ENCODE measurements at regions not wholly inside any gene's neighbourhood (a gene's known extent, or its start where the extent isn't known, plus 50 kb on each side); places are given as distances from the start of the nearest gene placed in this dataset.

- H3K27me3 ChIP-seq (replicated peaks in 1 of 2; ENCODE audit: control insufficient read depth in 2 of 2, insufficient read depth in 2 of 2, low read length in 1 of 2): no peaks in the 10 kb centered on the region
- SMC1A ChIA-PET (ENCODE audit: uncharacterized antibody, unreplicated experiment): interaction anchor here (1.0 to 1.7 kb wide), 3 partner anchors 16 to 26 kb away, joined by 3 to 4 read pairs (median 3); no protein-coding TSS in a partner anchor
- no peak overlapping the region for H3K9ac ChIP-seq (ENCODE audit: control insufficient read depth, insufficient read depth, low read length)
- ATAC-seq: no peak
- no peak overlapping the region for H2AFZ ChIP-seq (ENCODE audit: control insufficient read depth, low read depth, low read length)
- no peak for DNase-seq (ENCODE audit: low read depth, low spot score)
- no peaks in the 10 kb centered on the region for H3K4me1 ChIP-seq (ENCODE audit: control insufficient read depth, insufficient read depth, low read length)
- intact Hi-C loops (cut with micrococcal nuclease; ENCODE audit: unreplicated experiment): no loop called here
- RAD21 ChIA-PET (ENCODE audit: unreplicated experiment): no interaction called here
- no peaks in the 10 kb centered on the region for H3K36me3 ChIP-seq (ENCODE audit: control insufficient read depth in 2 of 2, insufficient read depth in 2 of 2, low read length in 1 of 2)
- no peak for FAIRE-seq
- H3K27ac ChIP-seq (ENCODE audit: control insufficient read depth, insufficient read depth): no peak overlapping the region
- H3K4me2 ChIP-seq (ENCODE audit: control insufficient read depth, insufficient read depth): no peak overlapping the region
- no peak overlapping the region for H3K4me3 ChIP-seq
- H3K79me2 ChIP-seq (ENCODE audit: control insufficient read depth, insufficient read depth, low read length): no peaks in the 10 kb centered on the region
- no peaks in the 10 kb centered on the region for H3K9me3 ChIP-seq (replicated peaks; ENCODE audit: control insufficient read depth, insufficient read depth, low read length)
- POLR2A ChIA-PET: no interaction called here
- no peaks in the 10 kb centered on the region for H4K20me1 ChIP-seq (ENCODE audit: control insufficient read depth, insufficient read depth)
- in situ Hi-C loops (cut with MboI): no loop called here
- TF ChIP-seq NFXL1 (IDR thresholded peaks at IDR 0.05; ENCODE audit: borderline replicate concordance) (no peak), LARP7 (IDR thresholded peaks at IDR 0.05) (no peak), MEF2B (IDR thresholded peaks at IDR 0.05; ENCODE audit: partially characterized antibody, poor library complexity, severe bottlenecking) (no peak), DPF2 (IDR thresholded peaks at IDR 0.05) (no peak), ATF7 (IDR thresholded peaks at IDR 0.05; ENCODE audit: low read depth) (no peak), NKRF (conservative IDR thresholded peaks at IDR 0.05) (no peak)
- CTCF ChIA-PET: no interaction called here
- no TSS peak for BruUV-seq (replicated peaks)
These were observed 116.9 kb downstream of the DUSP10 start for GRCh38 chr1:221625026-221625425.

GRCh38 chr1:221626041-221626440 lies 115.8 kb downstream of the DUSP10 start:
- 88% methylated on average over 1 of the region's 1 CpG for WGBS (ENCODE audit: insufficient coverage, insufficient replicate concordance, low lambda C conversion rate, missing lambda C conversion rate)
- Histone ChIP-seq H3K4me2 (ENCODE audit: control insufficient read depth, insufficient read depth) (no peak overlapping the region), H2AFZ (ENCODE audit: control insufficient read depth, low read depth, low read length) (no peak overlapping the region), H3K4me1 (ENCODE audit: control insufficient read depth, insufficient read depth, low read length) (no peaks in the 10 kb centered on the region), H3K36me3 (ENCODE audit: control insufficient read depth in 2 of 2, insufficient read depth in 2 of 2, low read length in 1 of 2) (no peaks in the 10 kb centered on the region), H3K4me3 (no peak overlapping the region), H3K9ac (ENCODE audit: control insufficient read depth, insufficient read depth, low read length) (no peak overlapping the region), H3K9me3 (replicated peaks; ENCODE audit: control insufficient read depth, insufficient read depth, low read length) (no peaks in the 10 kb centered on the region), H4K20me1 (ENCODE audit: control insufficient read depth, insufficient read depth) (no peaks in the 10 kb centered on the region), H3K27me3 (replicated peaks in 1 of 2; ENCODE audit: control insufficient read depth in 2 of 2, insufficient read depth in 2 of 2, low read length in 1 of 2) (no peaks in the 10 kb centered on the region), H3K79me2 (ENCODE audit: control insufficient read depth, insufficient read depth, low read length) (no peaks in the 10 kb centered on the region), H3K27ac (ENCODE audit: control insufficient read depth, insufficient read depth) (no peak overlapping the region)
- ChIA-PET CTCF (interaction anchor here (1.1 kb wide), 1 partner anchor 11 kb away, joined by 3 read pairs; no protein-coding TSS in a partner anchor), POLR2A (no interaction called here), RAD21 (ENCODE audit: unreplicated experiment) (no interaction called here), SMC1A (ENCODE audit: uncharacterized antibody, unreplicated experiment) (interaction anchor here (1.3 to 1.6 kb wide), 2 partner anchors 9 to 24 kb away, joined by 4 read pairs; no protein-coding TSS in a partner anchor)
- ATAC-seq (no peak), FAIRE-seq (no peak), DNase-seq (ENCODE audit: low read depth, low spot score) (no peak)
- in situ Hi-C loops (cut with MboI): no loop called here
- intact Hi-C loops (cut with micrococcal nuclease; ENCODE audit: unreplicated experiment): no loop called here
- no TSS peak for BruUV-seq (replicated peaks)
- TF ChIP-seq PBX3 (IDR thresholded peaks at IDR 0.05; ENCODE audit: insufficient replicate concordance, low read depth, low read length) (no peak), BRCA1 (IDR thresholded peaks at IDR 0.05; ENCODE audit: low read depth, low read length) (no peak), ZZZ3 (IDR thresholded peaks at IDR 0.05; ENCODE audit: control insufficient read depth, insufficient read length, low read depth) (no peak), JUND (IDR thresholded peaks at IDR 0.05; ENCODE audit: low read depth, low read length) (no peak), NKRF (conservative IDR thresholded peaks at IDR 0.05) (no peak), SRF (IDR thresholded peaks at IDR 0.05; ENCODE audit: low read depth in 2 of 2, low read length in 2 of 2) (no peak), USF1 (IDR thresholded peaks at IDR 0.05; ENCODE audit: borderline replicate concordance, extremely low read length, insufficient read depth, low read depth, low read length) (no peak)
